ENCODE measurements at regions not wholly inside any gene's neighbourhood (a gene's known extent, or its start where the extent isn't known, plus 50 kb on each side); places are given as distances from the start of the nearest gene placed in this dataset.

GRCh38 chr5:160488394-160489325 lies 67.0 kb downstream of the PTTG1 start:
- TF ChIP-seq EZH2phosphoT487 (IDR thresholded peaks at IDR 0.05; ENCODE audit: borderline replicate concordance): no peak
- TF ChIP-seq, protein P1, sequence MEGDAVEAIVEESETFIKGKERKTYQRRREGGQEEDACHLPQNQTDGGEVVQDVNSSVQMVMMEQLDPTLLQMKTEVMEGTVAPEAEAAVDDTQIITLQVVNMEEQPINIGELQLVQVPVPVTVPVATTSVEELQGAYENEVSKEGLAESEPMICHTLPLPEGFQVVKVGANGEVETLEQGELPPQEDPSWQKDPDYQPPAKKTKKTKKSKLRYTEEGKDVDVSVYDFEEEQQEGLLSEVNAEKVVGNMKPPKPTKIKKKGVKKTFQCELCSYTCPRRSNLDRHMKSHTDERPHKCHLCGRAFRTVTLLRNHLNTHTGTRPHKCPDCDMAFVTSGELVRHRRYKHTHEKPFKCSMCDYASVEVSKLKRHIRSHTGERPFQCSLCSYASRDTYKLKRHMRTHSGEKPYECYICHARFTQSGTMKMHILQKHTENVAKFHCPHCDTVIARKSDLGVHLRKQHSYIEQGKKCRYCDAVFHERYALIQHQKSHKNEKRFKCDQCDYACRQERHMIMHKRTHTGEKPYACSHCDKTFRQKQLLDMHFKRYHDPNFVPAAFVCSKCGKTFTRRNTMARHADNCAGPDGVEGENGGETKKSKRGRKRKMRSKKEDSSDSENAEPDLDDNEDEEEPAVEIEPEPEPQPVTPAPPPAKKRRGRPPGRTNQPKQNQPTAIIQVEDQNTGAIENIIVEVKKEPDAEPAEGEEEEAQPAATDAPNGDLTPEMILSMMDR (conservative IDR thresholded peaks at IDR 0.05; ENCODE audit: low read length): no peak
- Histone ChIP-seq H3K4me3 (ENCODE audit: low read length, poor library complexity, severe bottlenecking) (no peak overlapping the region), H3K27me3 (ENCODE audit: insufficient read depth, low read length, poor library complexity, severe bottlenecking) (no peaks in the 10 kb centered on the region), H3K9ac (ENCODE audit: low read depth, low read length, poor library complexity, severe bottlenecking) (no peak overlapping the region), H3K9me3 (ENCODE audit: insufficient read depth, low read depth, low read length) (no peaks in the 10 kb centered on the region), H3K9me2 (replicated peaks; ENCODE audit: low read depth, low read length) (no peaks in the 10 kb centered on the region), H3K36me3 (ENCODE audit: insufficient read depth, low read length) (peaks cover 27% of the 10 kb centered on the region; the same call in 1 of the 2 replicates), H4K20me1 (ENCODE audit: insufficient read depth, low read length, poor library complexity, severe bottlenecking) (peaks cover 3% of the 10 kb centered on the region), H3K4me1 (ENCODE audit: insufficient read depth, low read length, poor library complexity, severe bottlenecking) (peaks cover 10% of the 10 kb centered on the region), H3K4me2 (ENCODE audit: low read depth, low read length, poor library complexity, severe bottlenecking) (no peak overlapping the region), H3F3A (ENCODE audit: low read depth) (no peaks in the 10 kb centered on the region), H3K79me2 (ENCODE audit: insufficient read depth, low read length) (no peaks in the 10 kb centered on the region), H2AFZ (ENCODE audit: low read length) (no peak overlapping the region)

DNA sequence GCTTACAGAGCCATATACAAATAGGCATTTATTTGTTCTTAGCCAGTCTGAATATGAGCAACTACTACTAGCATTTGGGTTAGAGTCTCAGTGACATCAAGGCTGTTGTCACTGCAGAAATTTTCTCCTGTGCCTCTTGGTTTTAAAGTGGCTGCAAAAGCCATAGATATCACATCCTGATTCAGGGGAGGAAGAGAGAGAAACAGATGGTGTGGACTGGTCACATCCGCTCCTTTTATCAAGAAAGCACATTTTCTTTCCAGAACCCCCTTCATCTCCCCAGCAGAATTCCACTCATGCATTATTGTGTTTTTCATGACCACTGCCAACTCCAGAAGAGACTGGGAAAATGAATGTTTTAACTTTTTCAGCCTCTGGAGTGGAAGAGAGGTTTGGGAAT lies 69.8 kb downstream of the PTTG1 start:
- no peak overlapping the region for H3K4me3 ChIP-seq (ENCODE audit: low read length, poor library complexity, severe bottlenecking)
- no peak overlapping the region for H3K9ac ChIP-seq (ENCODE audit: low read depth, low read length, poor library complexity, severe bottlenecking)
- no peaks in the 10 kb centered on the region for H3F3A ChIP-seq (ENCODE audit: low read depth)
- no peak overlapping the region for H2AFZ ChIP-seq (ENCODE audit: low read length)
- H3K27me3 ChIP-seq (ENCODE audit: insufficient read depth, low read length, poor library complexity, severe bottlenecking): no peaks in the 10 kb centered on the region
- H3K9me2 ChIP-seq (replicated peaks; ENCODE audit: low read depth, low read length): no peaks in the 10 kb centered on the region
- no peaks in the 10 kb centered on the region for H3K9me3 ChIP-seq (ENCODE audit: insufficient read depth, low read depth, low read length)
- H4K20me1 ChIP-seq (ENCODE audit: insufficient read depth, low read length, poor library complexity, severe bottlenecking): no peaks in the 10 kb centered on the region
- H3K79me2 ChIP-seq (ENCODE audit: insufficient read depth, low read length): no peaks in the 10 kb centered on the region
- peaks cover 11% of the 10 kb centered on the region; the same call in 1 of the 2 replicates for H3K36me3 ChIP-seq (ENCODE audit: insufficient read depth, low read length)
- TF ChIP-seq, protein P1 (conservative IDR thresholded peaks at IDR 0.05; ENCODE audit: low read length): no peak
- TF ChIP-seq EZH2phosphoT487 (IDR thresholded peaks at IDR 0.05; ENCODE audit: borderline replicate concordance): no peak
- no peak overlapping the region for H3K4me2 ChIP-seq (ENCODE audit: low read depth, low read length, poor library complexity, severe bottlenecking)
- peaks cover 25% of the 10 kb centered on the region for H3K4me1 ChIP-seq (ENCODE audit: insufficient read depth, low read length, poor library complexity, severe bottlenecking)

DNA sequence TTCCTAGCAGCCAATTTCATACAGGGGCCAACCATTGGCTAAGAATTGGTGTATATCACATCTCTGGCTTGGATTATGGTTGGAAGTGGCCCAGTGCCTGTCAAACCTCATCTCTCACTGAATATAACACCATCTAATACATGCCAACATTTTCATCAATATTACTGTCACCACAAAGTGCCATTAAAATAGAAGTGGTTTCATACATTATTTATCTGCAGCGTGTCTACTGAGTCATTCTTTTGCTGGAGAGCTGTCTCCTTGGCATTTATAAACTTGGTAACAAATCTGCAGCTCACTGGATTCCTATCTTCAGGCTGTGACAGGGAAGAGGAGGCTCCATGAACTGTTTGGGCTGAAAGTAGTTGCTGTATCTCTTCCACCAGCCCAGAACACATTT lies 70.9 kb downstream of the PTTG1 start:
- Histone ChIP-seq H3K9ac (ENCODE audit: low read depth, low read length, poor library complexity, severe bottlenecking) (no peak overlapping the region), H3K9me3 (ENCODE audit: insufficient read depth, low read depth, low read length) (no peaks in the 10 kb centered on the region), H3K9me2 (replicated peaks; ENCODE audit: low read depth, low read length) (no peaks in the 10 kb centered on the region), H3K27me3 (ENCODE audit: insufficient read depth, low read length, poor library complexity, severe bottlenecking) (no peaks in the 10 kb centered on the region), H2AFZ (ENCODE audit: low read length) (no peak overlapping the region), H3K4me2 (ENCODE audit: low read depth, low read length, poor library complexity, severe bottlenecking) (no peak overlapping the region), H3K4me3 (ENCODE audit: low read length, poor library complexity, severe bottlenecking) (no peak overlapping the region), H3K79me2 (ENCODE audit: insufficient read depth, low read length) (no peaks in the 10 kb centered on the region), H3K4me1 (ENCODE audit: insufficient read depth, low read length, poor library complexity, severe bottlenecking) (peaks cover 25% of the 10 kb centered on the region), H4K20me1 (ENCODE audit: insufficient read depth, low read length, poor library complexity, severe bottlenecking) (no peaks in the 10 kb centered on the region), H3K36me3 (ENCODE audit: insufficient read depth, low read length) (peaks cover 1% of the 10 kb centered on the region; the same call in 1 of the 2 replicates), H3F3A (ENCODE audit: low read depth) (no peaks in the 10 kb centered on the region)
- no peak for TF ChIP-seq EZH2phosphoT487 (IDR thresholded peaks at IDR 0.05; ENCODE audit: borderline replicate concordance)
- TF ChIP-seq, protein P1 (conservative IDR thresholded peaks at IDR 0.05; ENCODE audit: low read length): no peak
